ENCODE measurements at regions not wholly inside any gene's neighbourhood (a gene's known extent, or its start where the extent isn't known, plus 50 kb on each side); places are given as distances from the start of the nearest gene placed in this dataset.

DNA sequence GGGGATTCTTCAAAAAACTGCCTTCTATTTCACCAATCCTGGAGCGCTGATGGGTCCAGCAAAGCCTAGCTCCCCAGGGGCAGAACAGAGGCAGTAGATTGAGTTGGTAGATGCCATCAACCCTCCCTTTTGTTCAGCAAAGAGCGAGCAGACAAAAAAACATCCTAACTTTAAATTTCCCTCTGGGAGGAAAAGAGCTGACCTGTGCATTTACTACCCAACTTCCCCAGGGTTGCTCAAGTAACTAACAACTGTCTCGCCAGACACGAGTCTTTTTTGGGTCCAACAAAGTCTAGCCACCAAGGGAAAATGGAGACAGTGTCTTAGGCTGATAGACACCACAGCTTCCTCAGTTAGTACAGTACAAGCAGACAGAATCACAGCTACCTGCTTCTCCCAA lies 476.3 kb upstream of the GRIA1 start:
- Histone ChIP-seq H3K27ac (ENCODE audit: insufficient read depth in 1 of 2, low read depth in 1 of 2, low read length in 2 of 2, poor library complexity in 1 of 2, severe bottlenecking in 2 of 2) (no peak overlapping the region), H3K9me3 (ENCODE audit: control extremely low read depth in 1 of 5, control insufficient read depth in 4 of 5, insufficient read depth in 2 of 5, low read depth in 1 of 5, low read length in 4 of 5) (peaks cover 0 to 2% (median 0%) of the 10 kb centered on the region in 5 experiments), H3K4me3 (ENCODE audit: control insufficient read depth in 1 of 7, extremely low read depth in 1 of 7, insufficient read depth in 4 of 7, low read depth in 2 of 7, low read length in 6 of 7) (no peak overlapping the region), H3K4me1 (ENCODE audit: control extremely low read depth in 1 of 4, control insufficient read depth in 4 of 4, insufficient read depth in 4 of 4, low read length in 3 of 4) (no peaks in the 10 kb centered on the region), H3K27me3 (replicated peaks in 2 of 5; ENCODE audit: control insufficient read depth in 4 of 5, insufficient read depth in 5 of 5, low read length in 4 of 5) (no peaks in the 10 kb centered on the region), H3K36me3 (ENCODE audit: control insufficient read depth in 4 of 4, insufficient read depth in 4 of 4, low read length in 3 of 4) (no peaks in the 10 kb centered on the region)
- WGBS (ENCODE audit: insufficient coverage) = 93% methylated on average over 3 of the region's 4 CpGs
- ChIA-PET POLR2A (no interaction called here), CTCF (no interaction called here)
- DNase-seq = no peak

DNA sequence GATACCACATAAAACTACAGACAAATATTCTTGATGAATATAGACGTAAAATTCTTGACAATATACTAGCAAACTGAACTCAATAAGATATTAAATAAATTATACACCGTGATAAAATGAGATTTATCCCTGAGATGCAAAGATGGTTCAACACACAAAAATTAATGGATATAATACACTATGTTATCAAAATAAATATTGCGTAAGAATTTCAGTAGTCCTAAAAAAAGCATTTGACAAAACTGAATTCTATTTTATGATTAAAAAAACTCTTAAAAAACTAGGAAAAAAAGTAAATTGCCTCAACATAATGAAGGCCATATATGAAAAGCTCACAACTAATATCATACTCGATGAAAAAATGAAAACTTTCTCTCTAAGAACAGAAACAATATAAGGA lies 472.3 kb upstream of the GRIA1 start:
- Histone ChIP-seq H3K9me3 (ENCODE audit: control extremely low read depth in 1 of 5, control insufficient read depth in 4 of 5, insufficient read depth in 2 of 5, low read depth in 1 of 5, low read length in 4 of 5) (peaks cover 0 to 7% (median 2%) of the 10 kb centered on the region in 5 experiments), H3K4me1 (ENCODE audit: control extremely low read depth in 1 of 4, control insufficient read depth in 4 of 4, insufficient read depth in 4 of 4, low read length in 3 of 4) (no peaks in the 10 kb centered on the region), H3K27me3 (replicated peaks in 2 of 5; ENCODE audit: control insufficient read depth in 4 of 5, insufficient read depth in 5 of 5, low read length in 4 of 5) (no peaks in the 10 kb centered on the region), H3K36me3 (ENCODE audit: control insufficient read depth in 4 of 4, insufficient read depth in 4 of 4, low read length in 3 of 4) (no peaks in the 10 kb centered on the region), H3K4me3 (ENCODE audit: control insufficient read depth in 1 of 7, extremely low read depth in 1 of 7, insufficient read depth in 4 of 7, low read depth in 2 of 7, low read length in 6 of 7) (no peak overlapping the region), H3K27ac (ENCODE audit: insufficient read depth in 1 of 2, low read depth in 1 of 2, low read length in 2 of 2, poor library complexity in 1 of 2, severe bottlenecking in 2 of 2) (no peak overlapping the region)
- ChIA-PET CTCF (no interaction called here), POLR2A (no interaction called here)
- no peak for DNase-seq
- no CpG with 5 or more reads among the region's 4 CpGs for WGBS (ENCODE audit: insufficient coverage)

DNA sequence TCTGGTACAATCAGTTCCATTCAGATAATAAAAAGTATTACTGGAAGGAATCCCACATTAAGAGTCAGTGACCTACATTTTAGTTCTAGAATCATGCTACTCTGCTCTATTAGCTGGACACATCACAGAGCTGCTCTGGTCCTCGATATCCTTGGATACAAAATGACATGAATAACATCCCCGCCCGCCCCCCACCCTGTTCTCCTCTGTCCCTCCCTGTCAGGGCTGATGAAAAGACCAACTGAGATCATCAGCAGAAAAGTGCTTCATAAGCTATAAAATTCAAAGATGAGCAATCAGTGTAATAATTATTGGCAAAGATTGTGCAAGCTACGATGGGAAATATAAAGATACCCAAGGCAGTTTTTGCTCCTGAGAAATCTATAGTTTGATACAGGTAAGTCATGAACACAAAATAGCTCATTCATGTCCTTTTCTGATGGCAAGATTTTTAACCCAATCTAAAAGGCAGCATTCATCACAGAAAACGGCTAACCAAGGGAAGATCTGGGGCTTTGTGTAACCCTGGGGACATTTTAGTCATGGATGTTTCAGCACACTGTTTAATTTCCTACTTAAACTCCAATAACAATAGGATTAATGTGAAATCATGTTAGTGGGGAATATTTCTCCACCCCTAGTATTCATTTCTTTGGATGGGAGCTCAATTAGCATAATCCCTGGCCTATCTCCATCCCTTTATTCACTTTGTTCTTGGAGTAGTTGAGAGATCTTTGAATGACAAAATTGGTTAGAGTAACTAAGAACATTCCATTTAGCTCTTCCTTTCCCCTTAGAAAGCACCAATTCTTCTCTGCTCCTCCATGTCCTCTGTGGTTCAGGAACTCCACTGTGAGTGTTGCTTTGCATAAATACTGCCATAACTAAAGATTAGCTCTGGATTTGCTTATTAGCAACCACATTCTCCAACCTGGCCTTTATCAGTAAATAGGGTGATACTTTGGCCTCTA lies 459.4 kb upstream of the GRIA1 start:
- WGBS (ENCODE audit: insufficient coverage) = 94% methylated on average over 2 of the region's 5 CpGs
- Histone ChIP-seq H3K27me3 (replicated peaks in 2 of 5; ENCODE audit: control insufficient read depth in 4 of 5, insufficient read depth in 5 of 5, low read length in 4 of 5) (no peaks in the 10 kb centered on the region), H3K4me1 (ENCODE audit: control extremely low read depth in 1 of 4, control insufficient read depth in 4 of 4, insufficient read depth in 4 of 4, low read length in 3 of 4) (no peaks in the 10 kb centered on the region), H3K36me3 (ENCODE audit: control insufficient read depth in 4 of 4, insufficient read depth in 4 of 4, low read length in 3 of 4) (no peaks in the 10 kb centered on the region), H3K9me3 (ENCODE audit: control extremely low read depth in 1 of 5, control insufficient read depth in 4 of 5, insufficient read depth in 2 of 5, low read depth in 1 of 5, low read length in 4 of 5) (no peaks in the 10 kb centered on the region), H3K4me3 (ENCODE audit: control insufficient read depth in 1 of 7, extremely low read depth in 1 of 7, insufficient read depth in 4 of 7, low read depth in 2 of 7, low read length in 6 of 7) (no peak overlapping the region), H3K27ac (ENCODE audit: insufficient read depth in 1 of 2, low read depth in 1 of 2, low read length in 2 of 2, poor library complexity in 1 of 2, severe bottlenecking in 2 of 2) (no peak overlapping the region)
- DNase-seq = no peak
- POLR2A ChIA-PET = no interaction called here
- CTCF ChIA-PET = no interaction called here

DNA sequence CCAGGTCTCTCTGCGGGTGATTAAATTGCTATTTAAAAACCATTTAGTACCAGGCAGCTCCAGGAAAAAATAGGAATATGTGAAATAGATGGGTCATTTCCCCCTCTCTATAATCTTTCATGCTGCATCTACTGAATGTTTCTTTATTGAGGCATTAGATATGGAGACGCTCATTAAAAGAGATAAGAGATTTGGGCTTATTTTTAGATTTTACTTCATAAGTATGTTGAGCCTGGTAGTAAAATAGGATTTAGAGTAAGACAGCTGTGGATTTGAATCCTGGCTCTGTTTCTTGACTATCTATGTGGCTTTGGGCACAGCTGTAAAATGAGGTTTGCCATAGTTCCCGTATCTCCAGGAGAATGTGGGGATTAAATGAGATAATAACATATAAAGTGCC lies 451.0 kb upstream of the GRIA1 start:
- no peak for DNase-seq
- CTCF ChIA-PET = no interaction called here

DNA sequence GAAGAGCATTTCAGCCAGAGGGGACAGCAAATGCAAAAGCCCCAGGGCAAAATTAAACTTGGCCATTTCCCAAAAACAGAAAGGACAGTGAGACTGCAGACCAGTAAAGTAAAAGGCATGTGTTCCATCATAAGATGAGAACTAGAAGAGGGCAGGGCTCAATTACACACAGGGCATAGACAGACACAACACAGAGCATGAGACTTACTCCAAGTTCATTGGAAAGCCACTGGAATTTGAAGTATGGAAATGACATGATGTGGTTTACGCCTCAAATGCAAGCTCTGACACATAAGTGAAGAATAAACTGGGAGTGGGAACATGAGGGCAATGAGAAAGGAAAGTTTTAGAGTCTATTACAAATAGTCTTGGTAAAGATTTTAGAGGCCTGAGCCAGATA lies 446.6 kb upstream of the GRIA1 start:
- no peak for DNase-seq
- Histone ChIP-seq H3K27ac (ENCODE audit: insufficient read depth in 1 of 2, low read depth in 1 of 2, low read length in 2 of 2, poor library complexity in 1 of 2, severe bottlenecking in 2 of 2) (no peak overlapping the region), H3K27me3 (replicated peaks in 2 of 5; ENCODE audit: control insufficient read depth in 4 of 5, insufficient read depth in 5 of 5, low read length in 4 of 5) (no peaks in the 10 kb centered on the region), H3K4me1 (ENCODE audit: control extremely low read depth in 1 of 4, control insufficient read depth in 4 of 4, insufficient read depth in 4 of 4, low read length in 3 of 4) (no peaks in the 10 kb centered on the region), H3K4me3 (ENCODE audit: control insufficient read depth in 1 of 7, extremely low read depth in 1 of 7, insufficient read depth in 4 of 7, low read depth in 2 of 7, low read length in 6 of 7) (no peak overlapping the region), H3K9me3 (ENCODE audit: control extremely low read depth in 1 of 5, control insufficient read depth in 4 of 5, insufficient read depth in 2 of 5, low read depth in 1 of 5, low read length in 4 of 5) (no peaks in the 10 kb centered on the region), H3K36me3 (ENCODE audit: control insufficient read depth in 4 of 4, insufficient read depth in 4 of 4, low read length in 3 of 4) (no peaks in the 10 kb centered on the region)
- ChIA-PET CTCF (no interaction called here), POLR2A (no interaction called here)
- 100% methylated on average over 1 of the region's 1 CpG for WGBS (ENCODE audit: insufficient coverage)

More for the DNA sequence above, 451.0 kb upstream of the GRIA1 start:
- no peak overlapping the region for H3K4me3 ChIP-seq (ENCODE audit: control insufficient read depth in 1 of 7, extremely low read depth in 1 of 7, insufficient read depth in 4 of 7, low read depth in 2 of 7, low read length in 6 of 7)
- H3K27me3 ChIP-seq (replicated peaks in 2 of 5; ENCODE audit: control insufficient read depth in 4 of 5, insufficient read depth in 5 of 5, low read length in 4 of 5) = no peaks in the 10 kb centered on the region
- 100% methylated on average over 1 of the region's 3 CpGs for WGBS (ENCODE audit: insufficient coverage)
- H3K36me3 ChIP-seq (ENCODE audit: control insufficient read depth in 4 of 4, insufficient read depth in 4 of 4, low read length in 3 of 4) = no peaks in the 10 kb centered on the region
- H3K27ac ChIP-seq (ENCODE audit: insufficient read depth in 1 of 2, low read depth in 1 of 2, low read length in 2 of 2, poor library complexity in 1 of 2, severe bottlenecking in 2 of 2) = no peak overlapping the region
- H3K9me3 ChIP-seq (ENCODE audit: control extremely low read depth in 1 of 5, control insufficient read depth in 4 of 5, insufficient read depth in 2 of 5, low read depth in 1 of 5, low read length in 4 of 5) = no peaks in the 10 kb centered on the region
- POLR2A ChIA-PET = no interaction called here
- H3K4me1 ChIP-seq (ENCODE audit: control extremely low read depth in 1 of 4, control insufficient read depth in 4 of 4, insufficient read depth in 4 of 4, low read length in 3 of 4) = no peaks in the 10 kb centered on the region

DNA sequence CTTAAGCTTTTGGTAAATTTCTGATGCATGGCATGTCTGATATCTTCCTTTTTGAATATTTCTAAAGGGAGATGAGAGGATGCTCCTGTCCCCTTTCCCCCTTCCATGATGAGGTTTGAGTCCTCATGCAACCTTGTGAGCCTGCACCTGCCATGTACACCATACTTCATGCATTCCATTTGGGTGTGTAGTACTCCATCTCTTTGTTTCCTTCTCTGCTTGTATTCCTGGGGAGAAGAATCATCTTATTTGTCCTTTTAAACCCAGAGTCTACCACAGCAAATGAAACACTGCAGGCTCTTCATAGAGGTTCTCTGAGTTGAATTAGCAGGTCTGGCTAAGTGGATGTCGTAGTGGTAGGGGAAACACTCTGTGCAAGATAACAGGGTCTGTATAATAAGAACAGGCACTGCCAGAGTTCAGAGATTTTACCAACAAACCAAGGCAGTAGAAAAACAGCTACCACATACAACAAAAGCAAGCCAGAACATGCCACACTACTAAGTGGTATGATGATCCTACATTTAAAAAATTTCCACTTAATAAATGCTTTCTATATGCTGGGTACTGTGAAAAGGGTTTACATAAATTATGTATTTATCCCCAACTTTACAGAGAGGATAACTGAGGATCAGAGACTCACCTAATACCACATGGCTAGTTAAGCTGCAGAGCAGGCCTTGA lies 439.8 kb upstream of the GRIA1 start:
- H3K4me1 ChIP-seq (ENCODE audit: control extremely low read depth in 1 of 4, control insufficient read depth in 4 of 4, insufficient read depth in 4 of 4, low read length in 3 of 4) = no peaks in the 10 kb centered on the region
- H3K4me3 ChIP-seq (ENCODE audit: control insufficient read depth in 1 of 7, extremely low read depth in 1 of 7, insufficient read depth in 4 of 7, low read depth in 2 of 7, low read length in 6 of 7) = no peak overlapping the region
- CTCF ChIA-PET = no interaction called here
- H3K9me3 ChIP-seq (ENCODE audit: control extremely low read depth in 1 of 5, control insufficient read depth in 4 of 5, insufficient read depth in 2 of 5, low read depth in 1 of 5, low read length in 4 of 5) = no peaks in the 10 kb centered on the region
- H3K36me3 ChIP-seq (ENCODE audit: control insufficient read depth in 4 of 4, insufficient read depth in 4 of 4, low read length in 3 of 4) = no peaks in the 10 kb centered on the region
- POLR2A ChIA-PET = no interaction called here
- DNase-seq = no peak
- no peak overlapping the region for H3K27ac ChIP-seq (ENCODE audit: insufficient read depth in 1 of 2, low read depth in 1 of 2, low read length in 2 of 2, poor library complexity in 1 of 2, severe bottlenecking in 2 of 2)
- WGBS (ENCODE audit: insufficient coverage) = no CpG with 5 or more reads among the region's 1 CpG
- H3K27me3 ChIP-seq (replicated peaks in 2 of 5; ENCODE audit: control insufficient read depth in 4 of 5, insufficient read depth in 5 of 5, low read length in 4 of 5) = no peaks in the 10 kb centered on the region

DNA sequence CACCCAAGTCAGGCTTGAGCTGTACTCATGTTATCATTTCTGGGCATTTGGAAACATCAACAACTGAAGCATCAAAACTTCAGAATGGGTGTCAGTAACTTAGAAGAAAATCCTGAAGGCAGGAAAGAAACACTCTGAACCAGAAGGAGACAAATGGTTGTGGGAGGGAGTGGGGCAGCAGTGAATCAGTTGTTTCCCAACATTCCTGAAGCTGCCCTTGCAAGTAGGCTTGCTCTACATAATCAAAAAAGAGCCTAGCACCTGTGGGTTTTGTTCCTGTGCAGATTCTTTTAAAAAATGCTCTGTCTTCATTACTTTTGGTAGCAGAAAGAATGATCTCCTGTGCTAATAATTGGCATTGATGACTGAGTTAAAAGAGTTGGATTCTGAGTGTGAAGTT lies 424.2 kb upstream of the GRIA1 start:
- POLR2A ChIA-PET = no interaction called here
- Histone ChIP-seq H3K27me3 (replicated peaks in 2 of 5; ENCODE audit: control insufficient read depth in 4 of 5, insufficient read depth in 5 of 5, low read length in 4 of 5) (no peaks in the 10 kb centered on the region), H3K4me3 (ENCODE audit: control insufficient read depth in 1 of 7, extremely low read depth in 1 of 7, insufficient read depth in 4 of 7, low read depth in 2 of 7, low read length in 6 of 7) (no peak overlapping the region), H3K36me3 (ENCODE audit: control insufficient read depth in 4 of 4, insufficient read depth in 4 of 4, low read length in 3 of 4) (no peaks in the 10 kb centered on the region), H3K4me1 (ENCODE audit: control extremely low read depth in 1 of 4, control insufficient read depth in 4 of 4, insufficient read depth in 4 of 4, low read length in 3 of 4) (no peaks in the 10 kb centered on the region), H3K9me3 (ENCODE audit: control extremely low read depth in 1 of 5, control insufficient read depth in 4 of 5, insufficient read depth in 2 of 5, low read depth in 1 of 5, low read length in 4 of 5) (no peaks in the 10 kb centered on the region), H3K27ac (ENCODE audit: insufficient read depth in 1 of 2, low read depth in 1 of 2, low read length in 2 of 2, poor library complexity in 1 of 2, severe bottlenecking in 2 of 2) (no peak overlapping the region)
- DNase-seq = no peak
- CTCF ChIA-PET = no interaction called here

All from common myeloid progenitor, CD34-positive (primary cell).